Hematopoietic multipotent progenitor cell treated with erythropoietin and hydrocortisone succinate and interleukin-3 and kit ligand, for 8 days (in vitro differentiated cells): ENCODE measurements at regions not wholly inside any gene's neighbourhood (a gene's known extent, or its start where the extent isn't known, plus 50 kb on each side); places are given as distances from the start of the nearest gene placed in this dataset.

ENCODE experiments used
- DNase-seq: peaks from one replicate; pipeline ENCODE4 v3.0.0-alpha.2; 2015

DNA sequence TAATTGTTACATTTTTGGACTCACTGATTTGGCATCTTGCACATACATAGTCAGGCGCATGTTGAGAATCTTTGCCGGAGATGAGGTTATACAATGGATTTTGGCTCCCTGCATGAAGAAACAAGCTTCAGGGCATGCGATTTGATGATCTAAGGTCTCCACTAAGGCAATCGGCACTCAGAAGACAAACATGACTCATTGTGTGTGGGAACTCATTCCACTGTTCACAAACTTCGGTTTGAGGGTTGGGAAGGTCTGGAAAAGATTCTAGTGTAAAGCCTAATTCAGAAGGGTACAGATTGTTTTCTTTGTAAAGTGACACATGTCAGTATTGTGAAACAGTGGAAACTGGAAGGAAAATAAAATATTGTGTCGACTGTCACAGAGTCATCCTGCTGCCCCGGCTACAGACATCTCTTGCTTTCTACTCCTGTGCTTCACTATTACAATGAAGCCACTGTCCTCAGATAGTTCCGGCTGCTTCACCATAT is 192.6 kb upstream of the HMGA2 start:
- no peak for DNase-seq

DNA sequence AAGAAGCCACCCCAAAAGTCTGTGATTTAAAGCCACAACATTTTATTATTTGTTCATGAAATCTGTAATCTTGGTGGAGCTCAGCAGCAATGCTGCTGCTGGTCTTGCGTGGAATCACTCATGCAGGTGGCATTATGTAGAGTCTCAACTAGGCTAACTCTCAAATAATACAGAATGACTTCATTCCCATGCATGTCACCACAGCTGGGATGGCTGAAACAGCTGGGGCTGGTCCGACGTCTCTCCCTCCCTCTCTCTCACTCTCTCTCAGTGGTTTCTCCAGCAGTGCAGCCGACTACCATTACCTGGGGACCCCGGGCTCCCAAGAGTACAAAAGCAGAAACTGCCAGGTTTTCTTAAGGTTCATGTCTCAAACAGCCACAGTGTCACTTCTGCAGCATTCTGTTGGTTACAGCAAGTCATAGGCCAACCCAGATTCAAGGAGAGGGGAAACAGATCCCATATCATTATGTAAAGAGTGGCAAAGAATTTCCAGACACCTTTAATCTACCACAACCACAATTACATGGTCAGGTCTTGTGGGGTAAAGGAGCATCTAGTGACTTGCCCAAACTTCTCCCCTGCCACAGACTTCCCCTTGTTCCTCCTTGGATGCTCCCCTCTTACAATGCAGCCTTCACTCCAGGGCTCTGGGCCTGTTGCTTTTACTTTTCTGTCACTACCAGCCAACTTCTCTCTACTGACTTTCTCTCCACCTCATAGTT is 192.0 kb upstream of the HMGA2 start:
- no peak for DNase-seq

DNA sequence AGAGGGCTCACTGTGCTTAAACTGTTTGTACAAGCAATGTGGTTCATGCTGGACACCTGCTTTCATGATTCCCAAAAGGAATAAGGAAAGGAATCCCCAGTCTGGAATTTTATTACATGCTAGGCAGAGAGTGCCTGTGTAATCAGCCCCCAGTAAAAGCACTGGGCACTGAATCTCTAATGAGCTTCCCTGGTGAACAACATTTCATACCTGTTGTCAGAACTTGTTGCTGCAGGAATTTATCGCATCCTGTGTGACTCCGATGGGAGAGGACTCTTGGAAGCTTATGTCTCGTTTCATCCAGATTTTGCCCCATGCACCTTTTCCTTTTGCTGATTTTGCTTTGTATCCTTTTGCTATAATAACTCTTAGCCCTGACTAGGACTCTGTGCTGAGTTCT is 190.2 kb upstream of the HMGA2 start:
- no peak for DNase-seq

DNA sequence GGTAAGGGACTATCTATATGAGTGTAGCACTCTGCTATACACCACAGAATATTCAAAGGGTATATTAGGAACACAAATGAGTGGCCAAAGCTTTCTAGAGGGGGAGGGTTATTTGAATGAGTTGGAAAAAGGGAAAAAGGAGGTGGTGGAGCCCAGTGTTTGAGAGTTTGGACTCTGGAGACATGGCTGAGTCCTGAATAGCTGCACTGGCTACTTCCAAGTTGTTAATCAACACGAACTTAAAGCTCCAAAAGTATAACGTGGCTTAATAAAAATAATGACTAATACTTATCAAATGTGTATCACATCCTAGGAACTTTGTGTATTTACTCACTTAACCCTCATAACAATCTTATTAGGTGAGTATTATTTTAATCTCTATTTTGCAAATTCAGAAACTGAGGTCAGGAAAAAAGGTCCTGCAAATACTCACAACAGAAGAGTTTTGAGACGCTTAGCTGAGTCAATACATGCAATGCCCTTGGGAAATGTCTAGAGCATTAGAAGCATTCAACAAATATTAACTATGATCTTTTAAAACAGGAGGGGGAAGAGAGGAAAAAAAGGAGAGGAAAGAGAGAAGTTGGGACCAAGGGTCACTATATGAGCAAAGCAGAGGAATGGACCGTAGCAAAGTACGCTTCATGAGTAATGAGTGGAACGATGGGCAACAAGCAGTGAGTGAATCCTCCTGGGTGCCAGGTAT is 189.5 kb upstream of the HMGA2 start:
- DNase-seq: no peak

DNA sequence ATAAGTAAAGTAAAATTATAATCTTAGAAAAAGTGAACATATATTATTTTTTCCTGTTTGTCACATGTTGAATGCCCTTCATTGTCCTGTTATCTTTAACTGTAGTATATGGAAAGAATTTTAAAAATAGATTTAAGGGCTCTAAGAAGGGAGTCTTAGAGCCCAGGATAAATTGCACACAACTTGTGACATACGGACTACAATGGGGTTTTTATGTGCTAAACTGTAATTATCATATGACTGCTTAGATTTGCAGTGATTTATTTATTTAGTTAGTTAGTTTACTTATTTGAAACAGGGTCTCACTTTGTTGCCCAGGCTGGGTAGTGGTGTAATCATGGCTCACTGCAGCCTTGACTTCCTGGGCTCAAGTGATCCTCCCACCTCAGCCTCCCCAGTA is 187.8 kb upstream of the HMGA2 start:
- DNase-seq: no peak

DNA sequence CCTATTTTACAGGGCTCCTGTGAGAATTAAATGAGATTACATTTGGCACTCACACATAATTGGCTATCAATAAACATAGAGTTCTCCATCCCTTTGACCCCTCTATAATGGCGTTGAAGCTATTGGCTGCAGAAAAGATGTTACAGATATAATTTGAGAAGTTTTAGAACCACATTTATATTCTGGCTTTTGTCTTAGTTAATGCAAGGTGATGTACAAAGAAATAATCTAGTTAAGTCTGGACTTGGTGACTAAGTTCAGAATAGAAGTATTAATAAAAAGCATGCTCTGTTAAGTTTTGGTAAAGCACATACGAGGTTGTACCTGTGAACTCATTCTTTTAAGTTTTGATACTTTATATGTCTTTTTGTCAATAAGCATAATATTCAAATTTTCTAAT is 187.1 kb upstream of the HMGA2 start:
- no peak for DNase-seq

DNA sequence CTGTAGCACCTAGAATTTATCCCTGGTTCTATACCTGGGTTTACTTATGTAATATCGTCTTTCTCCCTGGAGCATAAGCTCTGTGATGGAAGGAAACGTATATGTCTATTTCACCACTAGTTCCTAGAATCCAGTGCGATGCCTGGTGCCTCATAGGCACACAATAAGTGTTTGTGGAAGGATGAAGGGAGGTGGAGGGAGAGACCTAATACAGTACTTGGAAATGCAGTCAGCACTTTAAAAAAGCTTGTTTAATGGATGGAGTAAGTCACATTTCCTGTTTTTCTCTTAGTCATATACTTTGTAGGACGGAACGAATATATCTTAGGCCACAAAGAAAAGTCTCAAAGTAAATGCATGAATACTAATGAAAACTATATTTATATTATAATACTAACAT is 186.5 kb upstream of the HMGA2 start:
- no peak for DNase-seq

DNA sequence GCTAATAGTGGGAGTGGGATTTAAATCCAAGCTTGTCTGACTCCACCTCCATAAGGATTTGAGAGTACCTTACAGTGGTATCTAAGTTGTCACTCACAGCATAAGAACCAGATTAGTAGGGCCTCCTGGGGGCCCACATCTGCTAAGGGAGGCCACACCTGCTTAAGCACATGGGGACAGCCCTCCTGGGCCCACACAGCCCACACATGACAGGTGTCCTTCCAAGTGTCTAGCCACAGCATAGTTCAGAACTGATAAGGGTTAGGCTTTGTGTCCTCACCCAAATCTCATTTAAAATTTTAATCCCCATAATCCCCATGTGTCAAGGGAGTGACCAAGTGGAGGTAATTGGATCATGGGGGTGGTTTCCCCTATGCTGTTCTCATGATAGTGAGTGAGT is 186.0 kb upstream of the HMGA2 start:
- DNase-seq: no peak

DNA sequence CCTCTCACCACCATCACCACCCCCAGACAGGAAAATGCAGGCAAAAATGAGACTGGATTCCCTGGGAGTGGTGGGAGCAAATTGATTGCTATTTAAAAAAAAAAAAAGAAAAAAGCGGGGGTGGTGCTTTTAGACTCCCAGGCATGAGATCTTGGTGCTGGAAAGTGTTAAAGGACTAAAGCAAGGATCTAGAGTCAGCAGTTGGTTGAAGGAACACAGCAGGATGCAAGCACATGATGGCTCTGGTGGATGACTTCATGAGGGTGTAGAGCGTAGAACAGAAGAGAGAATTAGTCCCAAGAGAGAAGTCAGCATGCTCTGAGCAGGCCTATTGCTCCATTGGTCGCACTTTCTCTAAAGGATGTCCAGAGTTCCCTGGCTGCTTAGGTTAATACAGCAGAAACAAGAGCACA is 183.8 kb upstream of the HMGA2 start:
- no peak for DNase-seq

DNA sequence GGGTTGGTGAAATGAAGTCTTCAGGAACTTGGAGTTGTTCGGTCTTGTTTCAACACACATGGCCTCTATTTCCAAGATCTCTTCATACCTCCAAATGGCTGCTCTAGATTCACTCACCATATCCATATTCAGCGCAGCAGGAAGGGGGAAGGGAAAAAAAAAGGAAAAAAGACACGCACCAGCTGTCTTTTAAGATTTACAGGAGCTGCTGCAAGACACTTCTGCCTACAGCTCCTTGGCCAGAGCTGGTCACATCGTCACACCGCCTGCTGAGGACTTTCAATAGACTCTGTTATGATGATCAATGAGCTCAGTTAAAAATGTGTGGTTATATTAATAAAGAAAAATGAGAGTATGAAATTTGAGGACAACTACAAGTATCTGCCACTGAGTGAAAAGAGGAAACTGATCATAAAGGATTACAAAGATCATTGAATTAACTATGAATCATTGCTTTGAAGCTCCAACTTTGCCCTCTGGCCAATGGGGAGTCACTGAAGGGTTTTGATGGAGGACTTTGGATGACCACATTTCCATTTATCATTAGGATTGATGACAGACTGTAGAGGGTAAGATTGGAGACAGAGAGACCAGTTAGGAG is 182.1 kb upstream of the HMGA2 start:
- no peak for DNase-seq

DNA sequence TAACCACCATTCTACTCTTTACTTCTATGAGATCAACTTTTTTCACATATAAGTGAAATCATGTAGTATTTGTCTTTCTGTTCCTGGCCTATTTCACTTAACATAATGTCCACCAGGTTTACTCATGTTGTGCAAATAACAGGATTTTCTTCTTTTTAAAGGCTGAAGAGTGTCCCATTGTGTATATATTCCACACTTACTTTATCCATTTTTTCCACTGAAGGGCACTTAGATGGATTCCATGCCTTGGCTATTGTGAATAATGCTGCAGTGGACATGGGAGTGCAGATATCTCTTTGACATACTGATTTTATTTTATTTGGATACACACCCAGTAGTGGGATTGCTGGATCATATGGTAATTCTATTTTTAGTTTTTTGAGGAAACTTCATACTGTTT is 181.1 kb upstream of the HMGA2 start:
- no peak for DNase-seq

DNA sequence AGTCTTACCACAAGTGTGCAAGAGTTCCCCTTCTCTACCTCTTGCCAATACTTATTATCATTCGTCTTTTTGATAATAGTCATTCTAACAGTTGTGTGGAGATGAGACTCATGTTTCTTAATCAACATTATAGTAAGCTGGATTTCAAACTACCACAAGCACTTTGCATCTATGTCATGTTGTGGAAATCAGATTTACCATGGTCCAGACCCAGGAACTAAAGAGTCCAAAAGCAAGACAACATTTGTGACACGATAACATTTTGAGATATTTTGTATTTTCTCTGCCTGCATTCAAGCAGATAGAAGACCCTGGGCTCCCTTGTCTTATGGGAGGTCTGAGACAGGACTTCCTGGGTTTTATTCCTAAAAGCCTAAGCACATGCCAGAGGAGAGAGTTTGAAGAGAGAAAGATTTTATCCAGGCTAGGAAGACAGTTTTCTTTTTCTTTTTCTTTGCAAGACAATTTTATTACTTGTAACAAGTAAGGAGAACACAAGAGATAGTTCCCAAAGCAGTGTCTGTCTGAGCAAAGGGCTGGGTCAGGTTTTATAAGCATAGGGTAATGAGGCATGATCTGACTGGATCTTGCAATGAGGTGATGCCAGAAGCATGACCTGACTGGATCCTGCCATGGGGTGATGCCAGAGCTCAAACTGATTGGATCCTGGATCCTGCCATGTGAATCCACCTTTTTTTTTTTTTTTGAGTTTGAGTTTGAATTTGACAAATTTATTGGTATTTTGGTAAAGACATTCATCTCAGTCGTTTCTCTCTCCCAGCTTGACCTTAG is 180.5 kb upstream of the HMGA2 start:
- DNase-seq: no peak

DNA sequence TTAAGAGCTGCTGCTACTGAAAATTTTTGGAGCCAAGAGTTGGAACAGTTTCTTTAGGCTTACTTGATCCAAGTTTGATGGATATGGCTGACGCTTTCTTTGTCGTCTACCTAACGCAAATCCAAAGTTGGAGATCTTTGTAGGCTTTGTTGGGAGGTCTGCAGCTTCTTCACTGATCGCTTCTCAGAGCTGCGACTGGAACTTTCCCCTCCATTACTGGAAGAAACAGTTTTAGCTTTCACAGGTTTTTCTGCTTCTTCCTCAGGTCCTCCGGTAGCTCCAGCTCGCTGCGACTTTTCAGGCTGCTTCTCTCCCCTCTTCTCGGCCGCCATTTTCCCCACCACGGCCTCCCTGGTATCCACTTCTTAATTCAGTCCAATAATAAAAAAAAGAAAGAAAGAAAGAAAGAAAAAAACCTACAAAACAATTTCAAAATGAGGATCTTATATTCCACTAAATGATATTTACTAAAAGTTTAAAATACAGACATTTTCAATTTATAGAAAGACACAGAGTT is 178.1 kb upstream of the HMGA2 start:
- no peak for DNase-seq

DNA sequence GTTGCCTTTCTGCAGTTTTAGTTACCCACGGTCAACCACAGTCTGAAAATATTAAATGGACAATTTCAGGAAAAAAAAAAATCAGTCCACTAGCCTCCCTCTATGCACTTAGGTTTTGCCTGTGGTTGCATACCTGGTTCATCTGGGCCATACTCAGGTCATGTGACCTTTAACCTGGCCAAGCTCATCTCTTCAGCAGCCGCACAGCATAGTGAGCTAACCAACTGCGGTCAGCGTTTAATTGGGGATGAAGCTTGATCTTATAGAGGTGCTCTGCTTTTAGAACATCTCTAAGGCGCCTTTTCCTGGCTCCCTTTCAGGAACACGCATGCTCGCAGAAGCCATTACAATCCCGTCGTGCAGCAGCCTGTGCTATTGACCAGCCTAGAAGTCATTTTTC is 177.2 kb upstream of the HMGA2 start:
- DNase-seq: no peak

DNA sequence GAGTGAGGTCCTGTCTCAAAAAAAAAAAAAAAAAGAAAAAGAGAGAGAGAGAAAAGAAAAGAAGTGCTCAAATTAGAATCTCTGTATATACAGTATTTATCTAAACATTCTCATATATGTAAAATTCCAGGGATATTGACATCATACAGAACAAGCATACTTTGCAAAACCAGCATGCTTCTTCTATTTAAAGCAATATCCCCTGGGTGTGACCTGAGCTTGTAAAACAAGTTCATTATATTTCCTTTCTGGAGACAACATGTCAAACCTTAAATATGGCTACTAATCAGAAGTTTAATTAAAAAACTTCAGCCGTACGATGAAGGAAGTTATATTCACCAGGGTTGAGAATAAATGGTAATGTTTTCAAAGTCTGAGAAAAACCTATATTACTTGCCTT is 175.8 kb upstream of the HMGA2 start:
- no peak for DNase-seq

DNA sequence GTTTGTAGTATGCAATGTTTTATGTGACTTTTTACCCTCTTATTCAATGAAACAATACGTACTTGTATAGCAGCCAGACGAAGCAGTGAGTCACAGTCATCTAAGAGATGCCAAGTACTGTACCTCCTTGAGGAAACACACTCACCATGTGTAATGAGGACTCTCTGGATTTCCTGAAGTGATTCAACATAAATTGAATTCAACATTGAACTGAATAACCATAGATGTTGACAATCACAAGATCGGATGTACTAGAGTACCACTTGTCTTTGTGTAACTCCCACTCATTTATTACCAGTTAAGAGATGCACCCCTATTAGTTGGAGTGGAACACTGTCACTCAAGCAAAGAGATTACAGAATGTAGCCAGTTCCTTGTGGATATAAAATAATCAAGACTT is 175.2 kb upstream of the HMGA2 start:
- no peak for DNase-seq

DNA sequence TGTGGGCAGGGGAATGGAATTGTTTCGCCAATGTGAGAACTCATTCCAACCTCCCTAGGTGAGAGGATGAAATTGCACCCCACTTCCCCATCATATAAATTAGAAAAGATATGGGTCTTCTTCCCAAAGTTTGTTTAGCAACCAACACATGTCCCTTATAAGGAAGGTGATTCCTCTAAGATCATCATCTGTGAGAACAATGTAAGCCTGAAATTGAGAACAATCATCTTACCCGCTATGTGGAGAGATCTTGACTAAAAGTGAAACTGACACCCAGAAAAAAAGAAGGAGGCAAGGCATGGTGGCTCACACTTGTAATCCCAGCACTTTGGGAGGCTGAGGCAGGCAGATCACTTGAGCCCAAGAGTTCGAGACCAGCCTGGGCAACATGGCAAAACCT is 173.2 kb upstream of the HMGA2 start:
- DNase-seq: no peak

DNA sequence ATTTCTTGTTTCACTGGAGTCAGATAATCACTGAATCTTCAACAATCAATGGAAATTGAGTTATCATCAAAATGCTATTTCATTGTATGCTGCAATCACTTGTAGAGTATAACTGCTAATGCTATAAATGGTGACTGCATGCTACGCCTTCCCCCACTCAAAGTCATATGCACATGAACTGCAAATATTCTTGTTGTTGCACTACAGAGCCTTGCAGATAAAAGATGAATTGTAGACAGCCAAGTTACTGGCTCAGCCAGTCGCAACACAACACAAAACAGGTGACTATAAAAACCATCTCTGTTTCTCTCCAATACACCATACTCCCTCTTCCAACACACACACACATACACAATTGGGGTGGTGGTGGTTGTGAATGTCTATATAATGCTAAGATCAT is 171.0 kb upstream of the HMGA2 start:
- no peak for DNase-seq

DNA sequence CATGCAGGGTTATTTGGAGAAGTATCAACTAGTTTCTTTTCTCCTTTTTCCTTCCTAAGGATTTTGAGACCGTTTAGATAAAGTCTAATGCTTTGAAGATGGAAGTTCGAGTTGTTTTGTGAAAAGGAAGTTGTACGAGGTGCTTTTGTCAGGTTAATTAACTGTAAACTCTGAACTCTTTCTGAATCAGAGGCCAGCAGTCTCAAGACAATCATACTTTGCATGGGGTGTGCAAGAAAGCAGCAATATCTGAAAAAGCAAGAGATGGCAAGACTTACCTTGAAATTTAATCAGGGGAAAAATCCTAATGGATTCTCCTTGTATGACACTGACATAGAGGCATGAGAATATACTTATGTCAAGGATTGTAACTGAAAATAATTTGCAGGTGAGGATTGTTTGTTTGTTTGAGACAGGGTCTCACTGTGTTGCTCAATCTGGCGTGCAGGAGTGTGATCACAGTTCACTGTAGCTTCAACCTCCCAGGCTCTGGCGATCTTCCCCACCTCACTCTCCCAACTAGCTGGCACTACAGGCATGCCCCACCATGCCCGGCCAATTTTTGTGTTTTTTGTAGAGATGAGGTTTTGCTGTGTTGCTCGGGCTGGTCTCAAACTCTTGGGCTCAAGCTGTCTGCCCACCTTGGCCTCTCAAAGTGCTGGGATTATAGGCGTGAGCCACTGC is 170.2 kb upstream of the HMGA2 start:
- no peak for DNase-seq

DNA sequence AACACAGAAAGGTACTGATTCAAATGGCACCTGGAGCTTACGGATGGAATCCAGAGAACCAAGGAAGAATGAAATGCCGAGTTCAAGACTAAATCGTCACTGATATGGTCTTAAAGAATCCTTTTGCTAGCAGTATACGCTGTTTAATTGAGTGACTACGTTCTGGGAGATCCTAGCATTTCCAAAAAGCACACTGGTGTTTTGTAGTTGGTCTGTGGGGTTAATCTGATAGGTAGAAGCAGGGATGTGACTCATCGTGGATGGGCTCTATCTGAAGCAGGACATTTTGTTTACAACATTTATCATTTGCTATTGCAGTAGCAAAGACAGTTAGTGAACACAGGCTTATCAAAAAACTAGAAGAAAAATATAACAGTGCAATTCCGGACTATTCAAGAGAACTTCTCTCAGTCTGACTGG is 169.2 kb upstream of the HMGA2 start:
- peak; percentile 75 for DNase-seq

DNA sequence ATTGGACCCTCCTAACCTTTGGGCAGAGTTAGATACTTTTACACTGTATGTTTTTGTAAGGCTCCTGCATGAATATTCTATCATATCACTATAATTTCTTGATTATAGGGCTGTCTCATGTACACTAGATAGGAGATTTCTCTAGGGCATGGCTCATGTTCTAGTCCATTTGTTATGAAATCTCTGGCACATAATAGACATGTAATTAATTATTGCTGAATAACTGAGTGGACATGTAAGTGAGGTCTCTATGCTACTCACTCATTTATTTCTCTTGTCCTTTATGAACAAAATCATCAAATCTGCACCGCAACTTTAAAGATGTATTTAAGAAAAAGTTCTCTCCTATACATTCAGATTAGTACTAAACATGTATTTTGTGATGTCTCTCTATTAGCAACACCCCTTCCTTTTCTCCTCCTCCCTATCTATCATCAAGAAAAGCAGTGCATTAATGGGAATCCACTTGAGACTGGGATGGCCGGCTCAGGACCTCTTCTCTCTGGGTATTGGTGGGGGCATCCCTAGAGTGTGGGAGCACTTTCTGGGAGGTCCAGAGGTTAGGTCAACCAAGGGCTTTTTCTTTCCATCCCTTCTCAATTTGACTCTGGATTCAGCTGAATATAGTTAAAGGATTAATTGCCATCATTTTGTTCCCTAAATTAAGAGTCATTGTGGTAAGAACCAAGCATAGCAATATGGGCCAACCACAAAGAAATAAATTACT is 168.0 kb upstream of the HMGA2 start:
- DNase-seq: no peak

DNA sequence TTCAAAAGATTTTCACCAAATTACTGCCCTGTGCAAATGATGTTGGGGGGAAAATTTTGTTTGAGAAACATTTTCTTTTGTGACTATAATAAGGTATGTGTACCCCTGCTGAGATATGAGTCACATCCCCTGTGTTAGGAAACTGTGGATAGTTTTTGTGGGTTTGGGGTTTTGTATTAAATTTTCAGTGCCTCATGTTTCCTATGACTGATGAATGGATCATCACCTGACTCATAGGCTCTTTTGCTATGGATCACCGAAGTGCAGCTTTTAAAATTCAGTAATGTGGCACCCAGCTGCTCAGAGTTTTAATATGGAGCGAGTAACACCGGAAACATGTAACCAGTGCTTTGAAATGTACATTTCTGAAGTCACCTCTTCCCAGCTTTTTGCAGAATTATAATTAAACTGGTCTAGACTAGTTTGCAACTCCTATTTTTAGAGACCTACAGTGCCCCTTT is 167.4 kb upstream of the HMGA2 start:
- DNase-seq: peak; percentile 38
